Fibroblast of lung (primary cell): ENCODE measurements at regions not wholly inside any gene's neighbourhood (a gene's known extent, or its start where the extent isn't known, plus 50 kb on each side); places are given as distances from the start of the nearest gene placed in this dataset.

Experiments
- EZH2 ChIP-seq: IDR thresholded peaks from 2 replicates; pipeline ENCODE4 v1.5.1; 2012; ENCODE audit warnings: low read length, control low read depth, mild to moderate bottlenecking; ENCODE audit errors: missing control alignments
- TF ChIP-seq, protein P1 (sequence below), 2 donors: IDR thresholded peaks in 1 of 2; conservative IDR thresholded peaks in 1 of 2; 1 replicate in 1 of 2; 2 replicates in 1 of 2; pipeline ENCODE4 v1.5.1; 2011 to 2012; ENCODE audit warnings: low read length in 2 of 2, control low read depth in 1 of 2, inconsistent platforms in 1 of 2, low read depth in 1 of 2, mild to moderate bottlenecking in 1 of 2

DNA sequence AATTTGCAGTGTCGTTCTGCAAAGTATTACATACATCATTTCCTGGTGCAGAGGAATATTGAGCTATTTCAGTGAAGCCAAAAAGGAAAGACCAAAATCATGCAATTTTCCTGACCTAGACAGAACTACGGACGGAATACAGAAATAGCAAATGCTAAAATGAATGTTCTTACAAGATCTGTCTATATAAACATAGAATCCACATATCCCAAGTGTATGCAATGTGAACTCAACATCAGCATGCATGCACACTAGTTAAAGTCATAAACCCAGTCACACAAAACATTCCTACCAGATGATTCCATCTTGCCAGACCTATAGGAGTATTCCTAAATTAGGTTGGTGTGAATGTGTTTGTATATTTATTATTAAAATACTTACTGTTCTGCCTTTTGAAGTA lies 383.7 kb upstream of the ZNF507 start:
- TF ChIP-seq, protein P1, sequence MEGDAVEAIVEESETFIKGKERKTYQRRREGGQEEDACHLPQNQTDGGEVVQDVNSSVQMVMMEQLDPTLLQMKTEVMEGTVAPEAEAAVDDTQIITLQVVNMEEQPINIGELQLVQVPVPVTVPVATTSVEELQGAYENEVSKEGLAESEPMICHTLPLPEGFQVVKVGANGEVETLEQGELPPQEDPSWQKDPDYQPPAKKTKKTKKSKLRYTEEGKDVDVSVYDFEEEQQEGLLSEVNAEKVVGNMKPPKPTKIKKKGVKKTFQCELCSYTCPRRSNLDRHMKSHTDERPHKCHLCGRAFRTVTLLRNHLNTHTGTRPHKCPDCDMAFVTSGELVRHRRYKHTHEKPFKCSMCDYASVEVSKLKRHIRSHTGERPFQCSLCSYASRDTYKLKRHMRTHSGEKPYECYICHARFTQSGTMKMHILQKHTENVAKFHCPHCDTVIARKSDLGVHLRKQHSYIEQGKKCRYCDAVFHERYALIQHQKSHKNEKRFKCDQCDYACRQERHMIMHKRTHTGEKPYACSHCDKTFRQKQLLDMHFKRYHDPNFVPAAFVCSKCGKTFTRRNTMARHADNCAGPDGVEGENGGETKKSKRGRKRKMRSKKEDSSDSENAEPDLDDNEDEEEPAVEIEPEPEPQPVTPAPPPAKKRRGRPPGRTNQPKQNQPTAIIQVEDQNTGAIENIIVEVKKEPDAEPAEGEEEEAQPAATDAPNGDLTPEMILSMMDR (conservative IDR thresholded peaks at IDR 0.05 in 1 of 2, IDR thresholded peaks at IDR 0.05 in 1 of 2; ENCODE audit: low read depth in 1 of 2, low read length in 2 of 2) = no peak
- TF ChIP-seq EZH2 = no peak
